HG02852 (cell line): ENCODE measurements at regions not wholly inside any gene's neighbourhood (a gene's known extent, or its start where the extent isn't known, plus 50 kb on each side); places are given as distances from the start of the nearest gene placed in this dataset.

Source experiments
- ATAC-seq: cut with Tn5 transposase; IDR thresholded peaks from one replicate; pipeline ENCODE4 v1.9.1; 2021; ENCODE audit warnings: mild to moderate bottlenecking, moderate library complexity; ENCODE audit not compliant: unreplicated experiment

- ATAC-seq, result no peak
Observed at GRCh38 chr18:64888956-64889355, 740.1 kb upstream of the LINC00305 start.

GRCh38 chr18:64886995-64887394 is 738.1 kb upstream of the LINC00305 start:
- no peak for ATAC-seq

- no peak for ATAC-seq
Observed at GRCh38 chr18:64882896-64883295, 734.0 kb upstream of the LINC00305 start.

GRCh38 chr18:64876833-64877232 is 727.9 kb upstream of the LINC00305 start:
- no peak for ATAC-seq

- no peak for ATAC-seq
Observed at GRCh38 chr18:64872710-64873458, 724.0 kb upstream of the LINC00305 start.

GRCh38 chr18:64854112-64854511 is 705.2 kb upstream of the LINC00305 start:
- ATAC-seq, result no peak

GRCh38 chr18:64852281-64852680 is 703.4 kb upstream of the LINC00305 start:
- no peak for ATAC-seq

- ATAC-seq, result no peak
Observed at GRCh38 chr18:64851726-64852125, 702.8 kb upstream of the LINC00305 start.

GRCh38 chr18:64850791-64851190 is 701.9 kb upstream of the LINC00305 start:
- no peak for ATAC-seq

- no peak for ATAC-seq
Observed at GRCh38 chr18:64840911-64841701, 692.2 kb upstream of the LINC00305 start.

GRCh38 chr18:64810354-64810753 is 661.5 kb upstream of the LINC00305 start:
- ATAC-seq, result no peak

- ATAC-seq, result no peak
Observed at GRCh38 chr18:64809801-64810200, 660.9 kb upstream of the LINC00305 start.

- no peak for ATAC-seq
Observed at GRCh38 chr18:64807560-64807959, 658.7 kb upstream of the LINC00305 start.

- no peak for ATAC-seq
Observed at GRCh38 chr18:64806691-64807090, 657.8 kb upstream of the LINC00305 start.

- no peak for ATAC-seq
Observed at GRCh38 chr18:64806232-64806631, 657.3 kb upstream of the LINC00305 start.

GRCh38 chr18:64803471-64803870 is 654.6 kb upstream of the LINC00305 start:
- ATAC-seq, result no peak

- no peak for ATAC-seq
Observed at GRCh38 chr18:64800151-64800550, 651.3 kb upstream of the LINC00305 start.

GRCh38 chr18:64799376-64799775 is 650.5 kb upstream of the LINC00305 start:
- no peak for ATAC-seq

GRCh38 chr18:64791236-64791635 is 642.3 kb upstream of the LINC00305 start:
- ATAC-seq, result no peak

- ATAC-seq, result no peak
Observed at GRCh38 chr18:64785686-64786085, 636.8 kb upstream of the LINC00305 start.

- ATAC-seq, result no peak
Observed at GRCh38 chr18:64777556-64777955, 628.7 kb upstream of the LINC00305 start.

GRCh38 chr18:64765908-64766307 is 617.0 kb upstream of the LINC00305 start:
- no peak for ATAC-seq
